SK-N-MC (cell line): ENCODE measurements at regions not wholly inside any gene's neighbourhood (a gene's known extent, or its start where the extent isn't known, plus 50 kb on each side); places are given as distances from the start of the nearest gene placed in this dataset.
"Not testable (repeated sequence)": the region's sequence is repeated elsewhere in the genome, so short reads cannot be mapped to it uniquely, and the experiment has no call there.

Experiments
- EZH2 ChIP-seq: fragments of 200-600 bp; sonication (generic); IDR thresholded peaks from one replicate; pipeline ENCODE4 v1.6.1; 2017; ENCODE audit warnings: antibody characterized with exemption
- FOXP2 ChIP-seq: optimal IDR thresholded peaks from 2 replicates; pipeline ENCODE3; 2011; ENCODE audit warnings: mild to moderate bottlenecking, moderate library complexity; ENCODE audit not compliant: insufficient read depth; ENCODE audit errors: extremely low read length, control extremely low read depth
- POLR2AphosphoS5 ChIP-seq: IDR thresholded peaks from 2 replicates; pipeline ENCODE4 v1.6.1; 2012; ENCODE audit warnings: mild to moderate bottlenecking, low read depth, low read length, borderline replicate concordance

DNA sequence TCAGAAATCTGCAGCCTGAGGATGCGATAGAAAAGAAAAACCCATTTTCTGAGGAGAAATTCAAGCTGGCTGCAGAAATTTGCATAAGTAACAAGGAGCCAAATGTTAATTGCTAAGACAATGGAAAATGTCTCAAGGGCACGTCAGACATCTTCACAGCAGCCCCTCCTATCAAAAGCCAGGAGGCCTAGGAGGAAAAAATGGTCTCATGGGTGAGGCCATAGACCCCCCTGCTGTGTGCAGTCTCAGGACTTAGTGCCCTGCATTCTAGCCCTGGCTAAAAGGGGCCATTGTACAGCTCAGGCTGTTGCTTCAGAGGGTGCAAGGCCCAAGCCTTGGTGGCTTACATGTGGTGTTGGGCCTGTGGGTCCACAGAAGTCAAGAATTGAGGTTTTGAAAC lies 511.4 kb upstream of the FANCL start:
- TF ChIP-seq POLR2AphosphoS5, EZH2, FOXP2: not testable (repeated sequence)
